ENCODE measurements at regions not wholly inside any gene's neighbourhood (a gene's known extent, or its start where the extent isn't known, plus 50 kb on each side); places are given as distances from the start of the nearest gene placed in this dataset.
"Not testable (repeated sequence)": the region's sequence is repeated elsewhere in the genome, so short reads cannot be mapped to it uniquely, and the experiment has no call there.

DNA sequence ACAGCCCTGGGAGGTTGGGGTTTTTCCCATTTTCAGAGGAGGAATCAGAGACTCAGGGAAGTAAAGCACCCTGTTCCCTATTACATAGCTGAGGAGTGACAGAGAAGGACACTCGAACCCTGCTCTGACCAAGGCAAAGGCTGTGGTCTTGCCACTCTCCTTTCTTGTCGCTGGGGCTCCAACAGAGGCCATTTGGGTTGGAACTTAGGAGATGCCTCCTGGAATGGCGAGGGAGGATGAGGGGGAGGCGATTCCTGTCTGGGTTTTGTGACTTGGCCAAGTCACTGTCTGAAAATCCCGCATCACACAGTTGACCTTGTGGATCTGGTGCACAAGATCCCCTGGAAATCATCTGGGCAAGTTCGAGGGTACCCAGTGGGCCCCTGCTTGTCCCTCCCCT, 64.0 kb upstream of the HAND1 start:
- no peak for DNase-seq

DNA sequence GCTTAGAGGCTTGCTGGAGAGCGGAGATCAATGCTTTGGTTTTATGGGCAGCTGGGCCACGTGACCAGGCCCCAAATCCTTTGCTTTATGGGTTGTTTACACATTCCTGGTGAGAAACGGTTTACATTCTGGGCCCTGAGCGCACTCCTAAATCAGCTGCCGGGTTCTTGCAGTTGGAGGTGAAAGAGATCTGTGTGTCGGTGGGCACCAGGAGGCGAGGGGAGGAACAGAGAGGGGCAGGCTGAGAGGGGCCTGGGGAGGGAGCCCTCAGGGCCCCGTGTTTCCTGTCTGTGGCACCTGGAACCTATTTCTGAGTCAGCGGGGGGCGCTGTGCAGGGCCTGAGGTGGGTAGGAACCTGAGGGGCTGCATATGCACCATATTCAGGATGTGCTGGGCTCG, 63.5 kb upstream of the HAND1 start:
- no peak for DNase-seq

DNA sequence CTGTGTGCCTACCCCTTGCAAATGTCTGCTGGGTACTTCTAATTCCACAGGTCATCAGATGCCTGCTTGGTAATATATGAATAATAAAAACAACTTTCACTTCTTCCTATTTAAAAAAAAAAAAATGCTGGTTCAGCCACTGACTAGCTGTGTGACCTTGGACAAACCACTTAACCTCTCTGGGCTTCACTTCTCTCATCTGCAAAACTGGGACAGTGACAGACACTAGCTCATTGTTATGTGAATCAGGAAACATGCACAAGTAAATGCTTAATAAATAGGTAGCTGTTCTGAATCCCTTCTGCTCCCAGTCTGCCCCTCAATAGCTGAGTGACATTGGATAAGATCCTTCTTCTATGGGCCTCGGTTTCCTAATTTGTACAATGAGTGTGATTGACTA, 62.6 kb upstream of the HAND1 start:
- no peak for DNase-seq

DNA sequence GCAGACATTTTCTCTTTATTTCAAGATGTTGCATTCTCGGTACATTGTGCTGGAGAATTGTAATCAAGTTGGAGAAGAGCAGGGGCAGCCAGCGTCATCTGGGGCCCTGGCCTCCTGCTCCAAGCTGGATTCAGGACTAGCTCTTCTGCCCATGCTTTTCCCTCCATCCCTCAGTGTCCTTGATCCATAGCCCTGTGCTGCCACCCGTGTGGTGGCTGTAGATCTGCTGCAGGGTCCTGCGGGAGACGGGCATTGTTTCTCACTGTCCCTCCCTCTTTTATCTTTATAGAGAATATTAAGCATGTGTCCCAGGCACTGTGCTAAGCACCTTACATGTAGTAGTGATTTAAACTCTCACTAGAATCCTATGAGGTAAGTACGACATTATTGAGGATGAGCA, 60.5 kb upstream of the HAND1 start:
- DNase-seq: no peak

DNA sequence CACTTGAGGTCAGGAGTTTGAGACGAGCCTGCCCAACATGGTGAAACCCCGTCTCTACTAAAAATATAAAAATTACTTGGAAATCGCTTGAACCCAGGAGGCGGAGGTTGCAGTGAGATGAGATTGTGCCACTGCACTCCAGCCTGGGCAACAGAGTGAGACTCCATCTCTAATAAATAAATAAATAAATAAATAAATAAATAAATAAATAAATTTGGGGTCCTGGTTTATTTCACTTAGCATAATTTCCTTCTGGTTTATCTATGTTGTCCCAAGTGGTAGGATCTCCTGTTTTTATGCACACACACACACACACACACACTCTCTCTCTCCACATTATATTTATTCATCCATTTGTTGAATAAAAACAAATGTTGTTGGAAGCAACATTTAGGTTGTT, 58.4 kb upstream of the HAND1 start:
- not testable (repeated sequence) for DNase-seq

DNA sequence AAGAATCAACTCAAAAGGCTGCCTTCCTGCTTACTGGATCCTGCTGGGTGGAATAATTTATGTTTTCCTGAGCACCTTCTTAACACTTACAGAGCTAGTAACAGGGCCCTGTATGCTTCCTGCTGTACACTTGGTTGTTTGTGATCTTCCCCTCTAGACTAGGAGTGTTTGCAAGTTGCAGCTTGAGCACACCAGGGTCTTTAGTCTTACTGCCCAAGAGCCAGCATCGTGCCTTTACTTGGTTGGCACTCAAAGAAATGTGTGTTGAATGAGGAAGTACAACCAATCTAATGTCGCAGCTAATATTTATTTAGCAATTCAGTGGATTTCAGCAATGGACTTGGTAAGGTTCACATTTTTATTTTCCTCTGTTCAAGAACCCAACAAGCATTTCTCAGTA, 57.5 kb upstream of the HAND1 start:
- no peak for DNase-seq

DNA sequence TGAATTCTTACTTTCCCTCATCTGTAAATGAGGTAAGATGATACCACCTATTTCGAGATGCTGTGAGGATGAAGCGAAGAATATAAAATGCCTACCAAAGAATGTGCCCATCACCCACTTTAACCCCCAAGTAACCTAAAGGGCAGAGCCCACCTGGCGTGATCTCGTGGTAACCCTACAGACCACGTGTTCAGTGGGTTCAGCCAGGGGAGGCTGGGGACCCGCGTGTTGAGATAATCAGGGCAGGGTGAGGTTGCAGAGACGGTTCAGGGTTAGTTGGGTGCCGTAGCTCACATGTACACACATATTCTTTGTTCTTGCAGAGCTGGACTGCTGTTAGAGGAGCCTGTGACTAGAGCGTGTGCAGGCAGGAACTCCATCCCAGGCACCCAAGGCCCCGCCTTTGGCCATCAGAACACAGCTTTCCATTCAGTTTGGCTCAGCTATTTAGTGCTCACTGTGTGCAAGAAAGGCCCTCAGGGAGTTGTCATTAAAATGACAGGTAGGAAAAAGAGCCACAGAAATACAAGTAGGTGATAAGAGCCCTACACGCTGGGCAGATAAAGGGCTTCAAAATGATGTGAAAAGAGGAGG, 56.5 kb upstream of the HAND1 start:
- no peak for DNase-seq

DNA sequence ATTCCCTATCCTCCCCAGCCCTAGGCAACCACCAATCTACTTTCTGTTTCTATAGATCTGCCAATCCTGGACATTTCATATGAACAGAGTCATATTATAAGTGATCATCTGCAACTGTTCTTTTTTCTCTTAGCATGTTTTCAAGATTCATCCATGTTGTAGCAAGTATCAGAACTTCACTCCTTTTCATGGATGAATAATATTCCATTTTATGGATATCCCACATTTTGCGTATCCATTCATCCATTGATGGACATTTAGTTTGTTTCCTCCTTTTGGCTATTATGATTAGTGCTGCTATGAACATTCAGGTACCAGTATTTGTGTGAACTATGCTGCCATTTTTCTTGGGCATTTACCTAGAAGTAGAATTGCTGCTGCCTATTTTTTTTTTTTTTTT, 51.3 kb upstream of the HAND1 start:
- DNase-seq: no peak

DNA sequence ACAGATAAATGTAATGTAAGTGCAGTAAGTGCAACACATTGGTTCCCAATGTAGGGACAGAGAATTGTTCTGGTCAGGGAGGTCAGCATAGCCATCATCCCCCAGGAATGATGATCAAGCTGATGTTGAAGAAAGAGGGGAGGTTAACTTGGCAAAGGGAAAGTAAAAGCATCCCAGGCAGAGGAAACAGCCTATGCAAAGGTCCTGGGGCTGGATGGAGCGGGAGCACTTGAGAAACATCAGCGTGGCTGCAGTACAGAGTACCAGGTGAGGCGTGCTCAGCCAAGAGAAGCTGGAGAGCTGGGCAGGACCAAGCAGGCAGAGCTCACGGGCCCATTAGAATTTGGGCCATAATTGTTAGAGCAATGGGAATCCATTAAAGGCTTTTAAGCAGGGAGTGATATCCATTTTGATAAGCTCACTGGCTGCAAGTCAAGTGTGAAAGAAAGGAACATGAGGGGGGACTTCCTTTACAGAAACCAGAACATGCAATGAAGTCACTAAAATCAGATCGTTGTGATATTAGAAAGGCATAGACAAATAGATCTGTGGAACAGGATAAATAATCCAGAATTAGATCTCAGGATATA, 50.1 kb upstream of the HAND1 start:
- no peak for DNase-seq

All from hematopoietic multipotent progenitor cell treated with erythropoietin and hydrocortisone succinate and interleukin-3 and kit ligand, for 6 days (in vitro differentiated cells).